HFFc6 (cell line): ENCODE measurements at regions not wholly inside any gene's neighbourhood (a gene's known extent, or its start where the extent isn't known, plus 50 kb on each side); places are given as distances from the start of the nearest gene placed in this dataset.

ENCODE experiments used
- DNase-seq: peaks from one replicate; pipeline ENCODE4 v3.0.0-alpha.2; 2018
- H3K27ac Mint-ChIP-seq: 2 replicates; pipeline ENCODE4 v1.8.0; 2020; ENCODE audit warnings: mild to moderate bottlenecking, mixed read lengths
- H3K27me3 Mint-ChIP-seq: 2 replicates; pipeline ENCODE4 v1.8.0; 2021; ENCODE audit warnings: mild to moderate bottlenecking, moderate library complexity, mixed read lengths; ENCODE audit not compliant: insufficient read depth
- H3K36me3 Mint-ChIP-seq: 2 replicates; pipeline ENCODE4 v1.8.0; 2021; ENCODE audit warnings: low read depth, mixed read lengths
- H3K4me1 Mint-ChIP-seq: 2 replicates; pipeline ENCODE4 v1.8.0; 2020; ENCODE audit warnings: low read depth, mixed read lengths
- H3K4me3 Mint-ChIP-seq: 2 replicates; pipeline ENCODE4 v1.8.0; 2020; ENCODE audit warnings: mild to moderate bottlenecking, moderate library complexity, mixed read lengths
- H3K9me3 Mint-ChIP-seq: 2 replicates; pipeline ENCODE4 v1.8.0; 2020; ENCODE audit warnings: mild to moderate bottlenecking, mixed read lengths
- CTCF ChIP-seq: fragments of 200-600 bp; sonication (generic); IDR thresholded peaks from 2 replicates; pipeline ENCODE4 v1.5.0; 2021; ENCODE audit warnings: antibody characterized with exemption, mild to moderate bottlenecking

GRCh38 chr12:88955531-88955930, 375.3 kb upstream of the KITLG start:
- H3K9me3 Mint-ChIP-seq = no peaks in the 10 kb centered on the region
- no peak overlapping the region for H3K4me3 Mint-ChIP-seq
- no peaks in the 10 kb centered on the region for H3K36me3 Mint-ChIP-seq
- no peak overlapping the region for H3K27ac Mint-ChIP-seq
- TF ChIP-seq CTCF = no peak
- no peak for DNase-seq
- H3K4me1 Mint-ChIP-seq = peaks cover 33% of the 10 kb centered on the region
- no peaks in the 10 kb centered on the region for H3K27me3 Mint-ChIP-seq

DNA sequence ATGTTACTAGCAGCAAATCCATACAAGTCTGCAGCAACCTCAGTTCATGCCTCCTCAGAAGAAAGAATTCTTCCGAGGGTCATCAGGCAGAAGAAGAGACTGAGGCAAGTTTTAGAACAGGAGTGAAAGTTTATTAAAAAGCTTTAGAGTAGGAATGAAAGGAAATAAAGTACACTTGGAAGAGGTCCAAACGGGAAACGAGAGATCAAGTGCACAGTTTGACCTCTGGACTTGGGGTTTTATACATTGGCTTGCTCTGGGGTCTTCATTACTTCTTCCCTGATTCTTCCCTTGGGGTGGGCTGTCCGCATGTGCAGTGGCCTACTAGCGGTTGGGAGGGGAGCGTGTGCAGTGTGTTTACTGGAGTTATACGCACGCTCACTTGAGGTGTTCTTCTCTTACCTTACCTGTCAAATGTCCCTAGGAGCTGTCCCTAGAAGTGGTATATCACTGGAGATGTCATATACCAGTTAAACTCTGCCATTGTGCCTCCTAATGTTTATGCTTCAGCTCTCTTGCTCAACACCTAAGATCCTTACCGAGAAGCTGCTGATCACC, 372.8 kb upstream of the KITLG start:
- Mint-ChIP-seq H3K4me1 (peaks cover 26% of the 10 kb centered on the region), H3K9me3 (peaks cover 4% of the 10 kb centered on the region; the same call in 1 of the 2 replicates), H3K4me3 (no peak overlapping the region), H3K27ac (no peak overlapping the region), H3K27me3 (no peaks in the 10 kb centered on the region; the same call in 1 of the 2 replicates), H3K36me3 (peaks cover 7% of the 10 kb centered on the region; the same call in 1 of the 2 replicates)
- no peak for TF ChIP-seq CTCF
- no peak for DNase-seq

DNA sequence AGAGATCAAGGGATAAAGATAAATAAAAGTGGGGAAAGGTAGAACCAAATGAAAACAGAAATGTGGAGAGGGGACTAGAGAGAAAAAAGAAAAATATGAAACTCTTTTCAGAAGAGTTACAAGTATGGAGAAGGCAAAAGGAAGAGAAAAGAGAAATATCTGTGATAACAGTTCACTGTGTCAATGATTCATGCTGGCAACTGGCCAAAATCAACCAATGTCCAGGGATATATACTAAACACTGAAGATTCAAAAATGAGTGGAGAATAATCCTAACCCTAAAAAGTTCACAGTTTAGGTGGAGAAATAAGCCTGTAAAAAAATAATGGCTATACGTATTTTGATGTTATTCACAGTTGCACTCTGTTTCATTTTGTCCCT, 372.3 kb upstream of the KITLG start:
- H3K4me3 Mint-ChIP-seq = no peak overlapping the region
- no peaks in the 10 kb centered on the region; the same call in 1 of the 2 replicates for H3K27me3 Mint-ChIP-seq
- peaks cover 7% of the 10 kb centered on the region; the same call in 1 of the 2 replicates for H3K36me3 Mint-ChIP-seq
- no peak for TF ChIP-seq CTCF
- peaks cover 30% of the 10 kb centered on the region for H3K4me1 Mint-ChIP-seq
- H3K27ac Mint-ChIP-seq = no peak overlapping the region
- peak; percentile 44 for DNase-seq
- H3K9me3 Mint-ChIP-seq = peaks cover 4% of the 10 kb centered on the region; the same call in 1 of the 2 replicates

DNA sequence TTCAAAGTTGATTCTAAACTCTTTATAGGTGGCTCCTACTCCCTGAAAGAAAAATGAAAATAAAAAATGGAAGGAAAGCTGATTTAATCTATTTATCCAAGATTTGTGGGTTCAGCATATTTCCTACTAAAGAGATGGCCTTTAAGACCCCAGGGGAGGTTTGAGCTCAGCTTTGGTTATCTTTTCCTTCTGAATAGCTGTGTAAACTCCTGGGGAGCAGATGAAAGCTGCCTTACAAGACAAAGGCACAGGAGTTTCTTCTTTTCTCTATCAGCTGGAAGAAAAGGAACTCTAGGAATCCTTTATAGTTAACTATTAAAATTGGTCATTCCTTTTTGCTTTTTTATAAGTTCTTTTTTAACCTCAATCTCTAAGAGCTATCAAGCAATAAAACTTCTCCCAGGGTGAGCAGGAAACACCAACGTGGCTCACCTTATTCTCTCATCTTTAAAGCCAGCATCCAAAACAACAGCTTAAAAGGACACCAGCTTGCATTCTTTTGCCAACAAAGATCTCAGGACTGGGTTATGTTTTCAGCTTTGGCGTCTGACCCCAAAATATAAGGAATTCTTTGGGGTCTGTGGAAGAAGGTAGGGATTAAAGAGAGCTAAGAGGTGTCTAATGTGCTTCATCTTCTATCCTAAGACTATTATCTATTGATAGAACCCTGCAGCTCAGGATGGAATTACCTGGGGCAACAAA, 371.7 kb upstream of the KITLG start:
- H3K27ac Mint-ChIP-seq = no peak overlapping the region
- H3K27me3 Mint-ChIP-seq = no peaks in the 10 kb centered on the region; the same call in 1 of the 2 replicates
- peaks cover 36% of the 10 kb centered on the region for H3K4me1 Mint-ChIP-seq
- no peak overlapping the region for H3K4me3 Mint-ChIP-seq
- H3K36me3 Mint-ChIP-seq = peaks cover 7% of the 10 kb centered on the region; the same call in 1 of the 2 replicates
- no peak for DNase-seq
- peaks cover 4% of the 10 kb centered on the region; the same call in 1 of the 2 replicates for H3K9me3 Mint-ChIP-seq
- TF ChIP-seq CTCF = no peak

DNA sequence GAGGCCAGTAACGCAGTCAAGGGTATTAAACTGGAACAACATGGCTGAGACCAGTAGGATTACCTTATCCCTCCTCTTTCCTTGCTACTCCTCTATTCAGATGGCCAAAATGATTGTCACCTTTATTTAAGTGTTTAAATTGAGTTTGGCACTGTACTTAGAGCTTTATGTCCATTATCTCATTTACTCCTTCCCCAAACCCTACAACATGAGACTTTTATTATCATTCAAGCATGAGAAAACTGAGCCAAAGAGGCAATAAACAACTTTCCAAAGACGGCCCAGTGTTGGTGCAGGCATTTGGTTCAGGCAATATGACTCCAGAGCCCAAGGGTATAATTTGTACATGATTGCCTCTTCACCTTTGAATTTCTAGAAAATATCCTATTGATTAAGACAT, 370.9 kb upstream of the KITLG start:
- Mint-ChIP-seq H3K36me3 (peaks cover 7% of the 10 kb centered on the region; the same call in 1 of the 2 replicates), H3K4me3 (no peak overlapping the region), H3K9me3 (peaks cover 4% of the 10 kb centered on the region; the same call in 1 of the 2 replicates)

More for the DNA sequence above, 370.9 kb upstream of the KITLG start:
- Mint-ChIP-seq H3K4me1 (peaks cover 39% of the 10 kb centered on the region), H3K27me3 (no peaks in the 10 kb centered on the region; the same call in 1 of the 2 replicates), H3K27ac (no peak overlapping the region)
- no peak for DNase-seq
- TF ChIP-seq CTCF = no peak
